OCI-LY1 (cell line): ENCODE measurements at regions not wholly inside any gene's neighbourhood (a gene's known extent, or its start where the extent isn't known, plus 50 kb on each side); places are given as distances from the start of the nearest gene placed in this dataset.

ENCODE experiments used
- H2AFZ ChIP-seq: fragments of 200-600 bp; sonication (generic), shearing (Covaris generic); 2 replicates; pipeline ENCODE4 v1.6.0; 2014; ENCODE audit warnings: antibody characterized with exemption, mild to moderate bottlenecking, low read length
- H3F3A ChIP-seq: fragments of 200-600 bp; sonication (generic), shearing (Covaris generic); 2 replicates; pipeline ENCODE4 v1.6.0; 2014; ENCODE audit warnings: mild to moderate bottlenecking, antibody characterized with exemption, low read length, moderate library complexity; ENCODE audit not compliant: insufficient read depth
- H3K27ac ChIP-seq: fragments of 200-600 bp; sonication (generic); 2 replicates; pipeline ENCODE4 v1.5.1; 2014; ENCODE audit warnings: low read length, mixed run types, mild to moderate bottlenecking, low read depth; ENCODE audit not compliant: poor library complexity, severe bottlenecking
- H3K27me3 ChIP-seq: fragments of 200-600 bp; sonication (generic); 2 replicates; pipeline ENCODE4 v1.6.0; 2014; ENCODE audit warnings: antibody characterized with exemption, mild to moderate bottlenecking, low read length, moderate library complexity; ENCODE audit not compliant: insufficient read depth
- H3K36me3 ChIP-seq: fragments of 200-600 bp; sonication (generic); 2 replicates; pipeline ENCODE4 v1.6.1; 2014; ENCODE audit warnings: mild to moderate bottlenecking, antibody characterized with exemption, low read length, moderate library complexity, mixed read lengths; ENCODE audit not compliant: insufficient read depth
- H3K4me1 ChIP-seq: fragments of 200-600 bp; sonication (generic); 2 replicates; pipeline ENCODE4 v1.5.1; 2014; ENCODE audit warnings: mild to moderate bottlenecking, low read length, moderate library complexity; ENCODE audit not compliant: insufficient read depth, severe bottlenecking
- H3K4me2 ChIP-seq: fragments of 200-600 bp; sonication (generic), shearing (Covaris generic); 2 replicates; pipeline ENCODE4 v1.6.1; 2014; ENCODE audit warnings: low read length
- H3K4me3 ChIP-seq: fragments of 200-600 bp; sonication (generic); 2 replicates; pipeline ENCODE4 v1.5.1; 2014; ENCODE audit warnings: low read length, low read depth, mild to moderate bottlenecking, mixed read lengths; ENCODE audit not compliant: poor library complexity, severe bottlenecking
- H3K79me2 ChIP-seq: fragments of 200-600 bp; shearing (Covaris generic); 2 replicates; pipeline ENCODE4 v1.6.1; 2016; ENCODE audit warnings: mixed run types, low read length, mixed read lengths; ENCODE audit not compliant: insufficient read depth
- H3K9ac ChIP-seq: fragments of 200-600 bp; sonication (generic), shearing (Covaris generic); 2 replicates; pipeline ENCODE4 v1.6.1; 2014; ENCODE audit warnings: mild to moderate bottlenecking, low read length, mixed read lengths
- H3K9me2 ChIP-seq: fragments of 200-600 bp; sonication (generic), shearing (Covaris generic); 2 replicates; pipeline ENCODE4 v1.6.1; 2014; ENCODE audit warnings: low read depth, mild to moderate bottlenecking, low read length, mixed read lengths
- H3K9me3 ChIP-seq: fragments of 200-600 bp; shearing (Covaris generic); 2 replicates; pipeline ENCODE4 v1.6.1; 2014; ENCODE audit warnings: low read length, mixed read lengths
- H4K20me1 ChIP-seq: fragments of 200-600 bp; sonication (generic), shearing (Covaris generic); 2 replicates; pipeline ENCODE4 v1.6.0; 2016; ENCODE audit warnings: mild to moderate bottlenecking, low read length; ENCODE audit not compliant: insufficient read depth
- EZH2 ChIP-seq: fragments of 200-600 bp; sonication (generic), shearing (Covaris generic); IDR thresholded peaks from 2 replicates; pipeline ENCODE4 v1.8.0; 2017; ENCODE audit warnings: borderline replicate concordance, mixed run types, mild to moderate bottlenecking, antibody characterized with exemption, low read length, moderate library complexity, mixed read lengths
- TF ChIP-seq, protein P1 (sequence below): fragments of 200-600 bp; sonication (generic), shearing (Covaris generic); IDR thresholded peaks from 2 replicates; pipeline ENCODE4 v1.5.1; 2017; ENCODE audit warnings: mild to moderate bottlenecking, antibody characterized with exemption, low read length, moderate library complexity, mixed read lengths

GRCh38 chr12:43113616-43114015 lies 438.4 kb downstream of the ADAMTS20 start:
- H3K27me3 ChIP-seq: no peaks in the 10 kb centered on the region
- no peak overlapping the region for H3K4me2 ChIP-seq
- no peak overlapping the region for H3K9ac ChIP-seq
- no peak overlapping the region for H3K4me3 ChIP-seq
- no peaks in the 10 kb centered on the region for H3K9me3 ChIP-seq
- no peaks in the 10 kb centered on the region for H4K20me1 ChIP-seq
- no peaks in the 10 kb centered on the region for H3K4me1 ChIP-seq
- no peaks in the 10 kb centered on the region; the same call in 1 of the 2 replicates for H3K9me2 ChIP-seq
- no peak overlapping the region for H3K27ac ChIP-seq
- H2AFZ ChIP-seq: no peak overlapping the region
- TF ChIP-seq, protein P1, sequence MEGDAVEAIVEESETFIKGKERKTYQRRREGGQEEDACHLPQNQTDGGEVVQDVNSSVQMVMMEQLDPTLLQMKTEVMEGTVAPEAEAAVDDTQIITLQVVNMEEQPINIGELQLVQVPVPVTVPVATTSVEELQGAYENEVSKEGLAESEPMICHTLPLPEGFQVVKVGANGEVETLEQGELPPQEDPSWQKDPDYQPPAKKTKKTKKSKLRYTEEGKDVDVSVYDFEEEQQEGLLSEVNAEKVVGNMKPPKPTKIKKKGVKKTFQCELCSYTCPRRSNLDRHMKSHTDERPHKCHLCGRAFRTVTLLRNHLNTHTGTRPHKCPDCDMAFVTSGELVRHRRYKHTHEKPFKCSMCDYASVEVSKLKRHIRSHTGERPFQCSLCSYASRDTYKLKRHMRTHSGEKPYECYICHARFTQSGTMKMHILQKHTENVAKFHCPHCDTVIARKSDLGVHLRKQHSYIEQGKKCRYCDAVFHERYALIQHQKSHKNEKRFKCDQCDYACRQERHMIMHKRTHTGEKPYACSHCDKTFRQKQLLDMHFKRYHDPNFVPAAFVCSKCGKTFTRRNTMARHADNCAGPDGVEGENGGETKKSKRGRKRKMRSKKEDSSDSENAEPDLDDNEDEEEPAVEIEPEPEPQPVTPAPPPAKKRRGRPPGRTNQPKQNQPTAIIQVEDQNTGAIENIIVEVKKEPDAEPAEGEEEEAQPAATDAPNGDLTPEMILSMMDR: no peak
- no peak for TF ChIP-seq EZH2
- H3F3A ChIP-seq: no peaks in the 10 kb centered on the region
- H3K36me3 ChIP-seq: no peaks in the 10 kb centered on the region
- H3K79me2 ChIP-seq: no peaks in the 10 kb centered on the region

- H3F3A ChIP-seq: no peaks in the 10 kb centered on the region
- no peaks in the 10 kb centered on the region for H3K79me2 ChIP-seq
- no peaks in the 10 kb centered on the region for H4K20me1 ChIP-seq
- H3K27ac ChIP-seq: no peak overlapping the region
- H3K9ac ChIP-seq: no peak overlapping the region
- H3K4me2 ChIP-seq: no peak overlapping the region
- no peak overlapping the region for H3K4me3 ChIP-seq
- H2AFZ ChIP-seq: no peak overlapping the region
- H3K4me1 ChIP-seq: no peaks in the 10 kb centered on the region
- no peaks in the 10 kb centered on the region for H3K36me3 ChIP-seq
- H3K27me3 ChIP-seq: no peaks in the 10 kb centered on the region
- H3K9me2 ChIP-seq: no peaks in the 10 kb centered on the region; the same call in 1 of the 2 replicates
- no peak for TF ChIP-seq EZH2
- TF ChIP-seq, protein P1: no peak
- H3K9me3 ChIP-seq: no peaks in the 10 kb centered on the region
Observed at GRCh38 chr12:43113135-43113534, 438.9 kb downstream of the ADAMTS20 start.

DNA sequence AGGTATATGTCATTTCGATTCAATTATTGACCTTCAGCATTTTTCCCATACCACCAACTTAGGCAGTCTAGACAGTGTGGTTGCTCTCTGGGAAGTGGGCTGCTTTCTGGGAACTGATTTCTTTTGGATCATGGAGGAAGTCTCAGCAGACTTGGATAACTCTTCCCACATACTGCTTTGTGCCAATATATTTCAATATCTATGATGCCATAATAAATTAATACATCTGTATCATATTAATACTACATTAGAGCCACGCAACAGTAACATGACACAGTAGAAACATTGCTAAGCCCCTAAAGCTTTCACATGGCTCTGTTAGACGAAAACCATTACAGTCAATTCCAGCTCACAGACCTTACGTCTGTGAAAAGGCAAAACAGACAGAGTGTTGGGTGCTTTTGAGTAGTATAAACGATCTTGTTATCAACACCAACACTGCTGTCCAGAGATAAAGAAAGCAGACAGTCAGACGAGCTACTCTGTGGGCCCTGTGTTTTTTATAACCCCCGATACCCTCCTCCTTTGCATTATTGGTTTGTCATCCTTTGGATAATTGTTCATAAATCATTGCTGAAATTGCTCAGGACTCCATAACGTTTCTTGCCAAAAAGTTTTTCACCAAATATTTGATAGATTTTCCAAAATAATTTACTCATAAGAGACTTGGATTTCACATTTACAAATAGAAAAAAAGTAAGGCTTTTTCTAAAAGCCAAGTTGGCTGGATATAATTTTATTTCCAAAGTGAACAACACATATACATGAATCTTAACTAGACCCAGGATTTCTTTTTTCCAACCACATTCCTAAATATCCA lies 439.7 kb downstream of the ADAMTS20 start:
- Histone ChIP-seq H3K27me3 (no peaks in the 10 kb centered on the region), H3K4me3 (no peak overlapping the region), H3K4me1 (no peaks in the 10 kb centered on the region), H2AFZ (no peak overlapping the region), H3F3A (no peaks in the 10 kb centered on the region), H3K27ac (no peak overlapping the region), H3K79me2 (no peaks in the 10 kb centered on the region), H3K9me3 (no peaks in the 10 kb centered on the region), H3K4me2 (no peak overlapping the region), H4K20me1 (no peaks in the 10 kb centered on the region), H3K9ac (no peak overlapping the region), H3K36me3 (no peaks in the 10 kb centered on the region), H3K9me2 (no peaks in the 10 kb centered on the region; the same call in 1 of the 2 replicates)
- TF ChIP-seq, protein P1: no peak
- no peak for TF ChIP-seq EZH2
